Testis (tissue), 2 donors: ENCODE measurements at regions not wholly inside any gene's neighbourhood (a gene's known extent, or its start where the extent isn't known, plus 50 kb on each side); places are given as distances from the start of the nearest gene placed in this dataset.

Experiments used
- CTCF ChIP-seq, 3 experiments: fragments of 450-650 bp in 2 of 3; fragments of 200-600 bp in 1 of 3; sonication (generic) in 1 of 3; IDR thresholded peaks; one replicate each; pipeline ENCODE4 v1.5.1; 2016 to 2019; ENCODE audit warnings: antibody characterized with exemption in 3 of 3, mild to moderate bottlenecking in 2 of 3, moderate library complexity in 1 of 3
- POLR2A ChIP-seq: fragments of 450-650 bp; IDR thresholded peaks from one replicate; pipeline ENCODE4 v1.6.1; 2017; ENCODE audit warnings: antibody characterized with exemption, mild to moderate bottlenecking, moderate library complexity

GRCh38 chrX:117645639-117646038, 471.0 kb downstream of the KLHL13 start:
- TF ChIP-seq CTCF (IDR thresholded peaks at IDR 0.05): no peak
- TF ChIP-seq POLR2A: no peak
